NCI-H2107 treated with DMSO at 0.1 percent for 48 hours (cell line): ENCODE measurements at regions not wholly inside any gene's neighbourhood (a gene's known extent, or its start where the extent isn't known, plus 50 kb on each side); places are given as distances from the start of the nearest gene placed in this dataset.
"Not testable (repeated sequence)": the region's sequence is repeated elsewhere in the genome, so short reads cannot be mapped to it uniquely, and the experiment has no call there.

Source experiments
- DNase-seq: peaks from one replicate; lab custom pipeline; 2025; ENCODE audit not compliant: unreplicated experiment; lab: John Stamatoyannopoulos, UW

- not testable (repeated sequence) for DNase-seq
These were observed 185.9 kb upstream of the ZNF644 start for GRCh38 chr1:91207691-91208090.

- DNase-seq, result not testable (repeated sequence)
These were observed 182.3 kb upstream of the ZNF644 start for GRCh38 chr1:91204150-91204549.

GRCh38 chr1:91201694-91202093 is 179.9 kb upstream of the ZNF644 start:
- no peak for DNase-seq

GRCh38 chr1:91201176-91201575 is 179.3 kb upstream of the ZNF644 start:
- no peak for DNase-seq

- no peak for DNase-seq
These were observed 178.8 kb upstream of the ZNF644 start for GRCh38 chr1:91200675-91201074.

- no peak for DNase-seq
These were observed 178.2 kb upstream of the ZNF644 start for GRCh38 chr1:91199988-91200387.

- DNase-seq, result no peak
These were observed 169.2 kb upstream of the ZNF644 start for GRCh38 chr1:91190996-91191395.

GRCh38 chr1:91189096-91189495 is 167.3 kb upstream of the ZNF644 start:
- DNase-seq, result no peak

- DNase-seq, result not testable (repeated sequence)
These were observed 161.0 kb upstream of the ZNF644 start for GRCh38 chr1:91182807-91183206.

GRCh38 chr1:91176250-91176649 is 154.4 kb upstream of the ZNF644 start:
- no peak for DNase-seq

- DNase-seq, result no peak
These were observed 152.9 kb upstream of the ZNF644 start for GRCh38 chr1:91174734-91175133.

GRCh38 chr1:91173346-91173890 is 151.6 kb upstream of the ZNF644 start:
- no peak for DNase-seq

GRCh38 chr1:91172541-91172940 is 150.7 kb upstream of the ZNF644 start:
- DNase-seq, result no peak

GRCh38 chr1:91171898-91172297 is 150.1 kb upstream of the ZNF644 start:
- no peak for DNase-seq

GRCh38 chr1:91170571-91170970 is 148.7 kb upstream of the ZNF644 start:
- DNase-seq, result no peak

- DNase-seq, result peak; percentile 61
These were observed 144.4 kb upstream of the ZNF644 start for GRCh38 chr1:91166106-91166712.

GRCh38 chr1:91165033-91165654 is 143.3 kb upstream of the ZNF644 start:
- peak; percentile 55 for DNase-seq

GRCh38 chr1:91162613-91163012 is 140.8 kb upstream of the ZNF644 start:
- DNase-seq, result no peak

- no peak for DNase-seq
These were observed 139.9 kb upstream of the ZNF644 start for GRCh38 chr1:91161749-91162148.

GRCh38 chr1:91161166-91161565 is 139.3 kb upstream of the ZNF644 start:
- no peak for DNase-seq

GRCh38 chr1:91160363-91161075 is 138.7 kb upstream of the ZNF644 start:
- no peak for DNase-seq

- no peak for DNase-seq
These were observed 131.5 kb upstream of the ZNF644 start for GRCh38 chr1:91153341-91153740.
